Hindlimb muscle (tissue), 1 donor: ENCODE measurements at regions not wholly inside any gene's neighbourhood (a gene's known extent, or its start where the extent isn't known, plus 50 kb on each side); places are given as distances from the start of the nearest gene placed in this dataset.

Source experiments
- DNase-seq: peaks from one replicate; pipeline ENCODE4 v3.0.0-alpha.2; 2013

DNA sequence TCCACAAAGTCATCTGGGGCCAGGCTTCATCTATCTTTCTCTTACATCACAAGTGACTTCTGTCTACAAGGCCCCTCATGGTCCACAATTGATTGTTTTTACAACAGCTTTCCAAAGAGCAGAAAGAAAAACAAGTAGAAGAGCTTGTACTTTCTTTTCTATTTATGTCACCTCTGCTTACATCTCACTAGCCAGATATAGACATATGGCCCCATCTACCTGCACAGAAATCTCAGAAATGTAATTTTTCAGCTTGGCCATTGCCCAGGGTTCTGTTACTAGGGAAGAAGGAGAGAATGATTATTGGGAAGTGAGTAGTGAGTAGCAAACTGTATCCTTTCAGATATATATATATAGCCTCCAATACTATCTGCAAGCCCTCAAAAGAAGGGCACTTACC lies 210.5 kb upstream of the PLEKHG7 start:
- no peak for DNase-seq

DNA sequence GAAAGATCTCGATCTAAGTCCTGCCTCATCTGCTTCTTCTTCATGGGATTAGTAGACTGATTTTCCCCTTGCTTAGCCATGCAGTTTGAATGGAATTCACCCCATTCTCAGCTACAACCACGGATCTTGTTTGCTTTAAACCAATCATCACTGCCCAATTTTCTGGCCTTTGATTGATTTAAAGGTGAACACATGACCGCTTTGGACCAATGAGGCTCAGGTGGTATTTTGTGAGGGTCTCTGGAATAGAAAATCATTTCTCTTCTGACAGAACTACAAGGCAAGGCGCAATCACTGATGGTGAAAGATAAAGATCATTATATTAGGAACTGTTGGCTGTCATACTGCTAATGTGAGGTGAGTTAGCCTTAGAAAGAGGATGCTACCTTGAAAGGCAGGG lies 213.0 kb upstream of the PLEKHG7 start:
- DNase-seq = no peak

DNA sequence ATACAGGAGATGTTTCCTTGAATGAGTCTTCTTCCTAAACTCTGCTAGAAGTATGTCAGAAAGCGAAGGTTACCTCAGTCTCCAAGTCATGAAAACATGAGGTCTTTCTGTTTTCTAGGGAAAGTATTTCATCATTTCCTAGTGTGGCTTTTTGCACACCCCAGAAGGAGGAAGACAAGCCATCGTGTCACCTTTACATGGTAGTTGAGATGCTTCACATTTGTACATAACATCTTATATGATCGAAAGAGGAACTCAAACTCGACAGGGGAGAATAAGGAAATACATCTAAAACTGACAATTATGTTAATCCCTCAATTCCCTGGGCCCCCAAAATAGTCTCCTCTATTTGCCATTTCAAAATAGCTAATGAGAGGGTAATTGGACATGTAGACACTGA lies 214.1 kb upstream of the PLEKHG7 start:
- no peak for DNase-seq

DNA sequence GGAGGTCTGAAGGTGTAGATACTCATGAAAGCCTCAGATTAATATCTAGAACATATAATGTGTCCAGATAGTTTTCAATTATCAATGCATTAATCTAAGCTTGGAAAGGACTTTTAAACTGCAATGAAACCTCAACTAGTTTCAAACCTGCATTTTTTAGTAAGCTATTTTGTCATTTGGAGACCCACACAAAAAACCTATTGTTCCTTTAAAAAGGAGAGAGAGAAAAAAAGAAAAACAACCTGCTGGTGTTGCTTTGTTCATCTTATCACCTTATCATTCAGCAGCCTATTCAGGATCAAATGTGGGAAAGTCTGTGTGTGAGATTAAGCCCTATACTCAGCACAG lies 215.7 kb upstream of the PLEKHG7 start:
- no peak for DNase-seq

DNA sequence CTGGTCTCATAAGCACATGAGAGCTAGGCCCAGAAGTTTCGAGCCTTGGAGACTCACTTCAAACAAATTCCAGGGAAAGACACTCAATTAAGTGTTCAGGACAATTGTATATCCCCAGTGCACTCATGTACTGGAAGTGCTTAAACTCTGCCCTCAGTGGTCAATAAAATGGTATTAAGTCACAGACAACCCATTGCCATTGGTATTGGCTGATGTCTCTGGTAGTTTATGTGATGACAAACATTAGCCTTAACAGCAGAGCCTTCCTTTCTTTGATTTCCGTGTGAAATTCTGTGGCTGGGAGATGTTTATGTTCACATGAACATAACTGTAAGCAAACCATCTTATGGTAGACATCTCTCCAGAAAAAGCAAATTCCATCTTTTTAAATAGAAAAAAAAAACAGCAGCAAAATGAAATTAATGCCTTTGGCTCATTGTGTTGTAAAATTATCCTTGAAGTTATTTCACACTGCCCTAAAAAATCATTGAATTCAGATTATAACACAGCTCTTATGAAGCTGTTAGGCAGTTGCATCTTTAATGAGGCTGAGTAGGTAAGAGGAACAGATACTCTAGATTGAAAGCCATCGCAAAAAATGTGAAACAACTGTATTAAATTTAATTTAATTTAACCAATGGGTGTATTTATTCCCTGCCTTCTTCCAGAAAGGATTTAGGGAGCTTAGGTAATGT lies 216.2 kb upstream of the PLEKHG7 start:
- DNase-seq = no peak

DNA sequence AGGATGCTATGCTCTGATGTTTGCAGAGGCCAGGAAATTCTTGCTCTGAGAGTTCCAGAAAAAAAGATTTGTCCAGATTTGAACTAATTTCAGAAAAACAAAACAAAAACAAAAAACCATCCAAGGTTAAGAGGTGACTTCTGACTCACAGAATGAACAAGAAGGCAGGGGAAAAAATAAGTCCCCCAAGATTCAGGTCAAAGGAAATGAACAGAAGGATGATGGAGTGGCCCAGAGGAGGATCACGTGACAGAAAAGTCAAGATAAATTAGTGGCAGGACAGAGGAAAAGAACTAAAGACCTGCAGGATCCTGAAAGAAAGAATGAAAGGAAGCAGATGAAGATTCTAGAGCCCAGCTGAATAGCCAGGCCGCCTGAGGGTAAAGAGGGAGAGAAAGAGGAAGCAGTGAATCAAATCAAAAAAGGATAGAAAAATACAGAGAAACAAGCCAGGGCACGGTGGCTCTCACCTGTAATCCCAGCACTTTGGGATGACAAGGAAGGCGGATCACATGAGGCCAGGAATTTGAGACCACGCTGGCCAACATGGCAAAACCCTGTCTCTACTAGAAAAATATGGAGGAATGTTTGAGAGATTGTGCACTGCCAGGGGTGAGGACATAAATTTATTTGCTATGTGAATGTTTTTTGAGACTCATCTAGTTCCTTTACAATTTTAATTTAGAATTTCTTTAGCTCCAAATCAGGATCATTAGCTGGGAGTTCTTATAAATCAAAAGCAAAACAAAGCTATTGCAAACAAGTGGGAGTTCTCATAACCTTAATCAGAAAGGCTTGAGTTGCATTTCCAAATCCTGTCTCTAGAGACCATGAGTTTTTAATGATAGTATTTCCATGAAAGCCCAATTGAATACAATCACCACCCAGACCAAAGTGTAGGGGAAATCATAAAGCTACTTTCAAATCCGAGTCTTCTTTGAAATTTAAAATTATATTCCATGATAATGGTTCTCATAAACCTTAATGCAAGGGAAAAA lies 217.1 kb upstream of the PLEKHG7 start:
- no peak for DNase-seq

DNA sequence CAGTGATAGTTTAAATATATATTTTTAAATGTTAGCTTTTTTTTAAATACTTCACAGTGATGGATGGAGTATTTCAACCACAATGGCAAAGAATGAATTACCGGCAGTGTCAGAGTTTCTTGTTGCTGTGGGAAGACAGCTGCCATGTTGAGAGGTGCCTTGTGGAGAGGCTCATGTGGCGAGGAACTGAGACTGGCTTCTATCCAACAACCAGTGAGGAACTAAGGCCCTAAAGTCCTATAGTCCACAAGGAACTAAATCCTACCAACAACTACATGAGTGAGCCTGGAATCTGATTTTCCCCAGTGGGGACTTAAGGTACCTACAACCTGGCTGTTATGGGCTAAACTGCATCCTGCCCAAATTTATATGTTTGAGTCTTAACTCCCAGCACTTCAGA lies 220.2 kb upstream of the PLEKHG7 start:
- DNase-seq = no peak

DNA sequence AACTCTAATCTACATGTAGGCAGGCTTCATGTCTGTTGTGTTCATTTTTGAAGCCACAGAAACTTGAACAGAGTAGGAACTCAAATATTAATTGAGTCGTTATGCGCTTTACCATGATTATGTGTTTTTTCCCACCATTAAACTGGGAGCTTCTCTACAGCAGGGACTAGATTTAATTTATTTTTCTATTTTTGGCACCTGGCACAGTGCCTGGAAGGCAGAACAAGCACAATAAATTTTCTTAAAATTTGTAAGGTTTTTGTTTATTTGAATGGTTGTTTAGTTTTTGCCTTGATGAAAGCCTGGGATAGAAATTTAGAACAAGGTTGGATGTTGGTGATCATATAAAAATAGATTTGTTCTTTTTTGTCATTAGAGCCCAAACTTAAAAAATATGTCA lies 221.7 kb upstream of the PLEKHG7 start:
- no peak for DNase-seq

DNA sequence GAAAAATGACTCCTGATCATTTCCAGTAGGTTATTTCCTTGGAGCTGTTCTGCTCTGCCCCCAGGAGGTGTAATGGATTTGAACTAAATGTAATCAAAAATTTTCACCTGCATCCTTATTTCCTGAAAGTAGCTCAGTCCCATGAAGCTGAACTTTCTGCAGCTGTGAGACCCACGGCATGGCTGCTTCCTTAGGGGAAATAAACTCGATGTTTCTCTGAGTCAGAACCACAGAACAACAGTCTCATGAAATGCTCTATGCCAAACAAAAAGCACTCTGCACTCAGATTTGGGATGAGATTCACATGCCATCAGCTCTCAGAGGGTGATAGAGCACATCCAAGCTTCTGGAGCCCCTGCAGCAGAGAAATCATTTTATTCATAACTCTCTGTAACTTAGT lies 224.1 kb upstream of the PLEKHG7 start:
- no peak for DNase-seq

DNA sequence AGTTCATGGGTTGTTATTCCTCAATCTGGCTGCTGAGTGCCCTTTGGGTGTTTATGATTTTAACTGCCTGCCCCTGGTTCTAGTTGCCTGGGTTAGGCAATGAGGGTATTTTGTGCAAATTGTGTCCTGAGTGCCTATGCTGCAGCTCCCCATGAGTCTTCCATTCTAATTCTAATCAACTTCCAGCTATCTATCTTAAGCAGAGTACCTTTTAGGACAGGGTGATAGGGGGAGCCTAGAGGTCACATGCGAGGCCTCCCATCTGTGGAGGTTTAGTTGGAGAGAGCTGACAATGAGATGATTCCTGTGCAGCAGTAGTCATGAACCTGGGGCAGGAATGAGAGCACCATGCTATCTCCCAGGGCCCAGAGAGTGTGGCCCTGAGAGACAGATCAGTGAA lies 225.9 kb upstream of the PLEKHG7 start:
- no peak for DNase-seq

DNA sequence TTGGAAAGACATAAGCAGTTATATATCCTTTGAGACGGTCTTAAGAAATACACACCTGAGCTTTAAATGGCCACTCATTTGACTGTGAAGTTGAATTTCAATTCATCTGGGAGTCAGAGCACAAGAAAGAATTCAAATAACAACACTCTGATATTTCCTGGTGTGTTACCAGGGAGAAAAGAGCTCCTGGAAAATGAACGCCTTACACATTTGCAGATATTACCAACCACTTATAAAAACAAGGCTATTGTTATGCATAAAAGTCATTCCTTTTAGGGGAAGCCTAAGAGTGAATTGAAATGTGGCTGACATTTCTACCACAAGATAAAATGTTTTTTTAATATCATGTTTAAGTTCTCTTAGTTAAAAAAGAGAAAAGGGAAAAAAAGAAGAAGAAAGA lies 229.2 kb upstream of the PLEKHG7 start:
- DNase-seq = no peak

DNA sequence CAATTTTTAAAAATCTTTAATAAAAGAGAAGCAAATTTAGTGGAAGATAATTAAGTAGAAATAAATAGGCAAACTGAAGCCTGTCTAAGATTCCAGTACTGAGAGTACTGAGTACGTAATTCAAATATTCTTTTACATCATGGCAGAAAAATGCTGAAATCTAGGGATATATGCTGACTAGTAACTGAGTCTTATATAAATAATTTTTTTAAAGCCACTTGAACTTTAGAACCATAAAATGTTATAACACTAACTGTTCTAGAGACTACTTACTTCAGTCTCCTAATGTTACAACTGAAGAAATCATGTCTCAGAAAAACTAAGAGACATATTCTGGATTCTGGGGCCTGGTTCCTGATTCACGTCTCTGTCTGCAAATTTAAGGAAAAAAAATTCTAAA lies 230.6 kb upstream of the PLEKHG7 start:
- no peak for DNase-seq

DNA sequence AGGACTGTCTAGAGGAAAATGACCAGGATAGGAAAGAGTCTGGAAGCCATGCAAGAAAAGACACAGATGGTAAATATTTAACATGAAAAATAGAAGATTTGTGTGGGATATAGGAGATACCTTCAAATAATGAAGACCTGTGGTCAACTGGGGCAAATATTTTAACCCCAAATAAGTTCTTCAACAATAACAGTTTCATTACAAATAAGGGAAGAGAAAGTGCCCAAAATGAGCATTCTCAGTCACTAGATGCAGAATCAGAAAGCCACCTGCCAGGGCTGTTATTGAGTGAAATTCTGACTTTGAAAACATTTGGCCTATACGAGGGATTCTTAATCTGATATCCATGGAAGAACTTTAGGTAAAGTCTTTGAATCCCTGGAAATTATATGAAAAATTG lies 231.2 kb upstream of the PLEKHG7 start:
- DNase-seq = no peak

DNA sequence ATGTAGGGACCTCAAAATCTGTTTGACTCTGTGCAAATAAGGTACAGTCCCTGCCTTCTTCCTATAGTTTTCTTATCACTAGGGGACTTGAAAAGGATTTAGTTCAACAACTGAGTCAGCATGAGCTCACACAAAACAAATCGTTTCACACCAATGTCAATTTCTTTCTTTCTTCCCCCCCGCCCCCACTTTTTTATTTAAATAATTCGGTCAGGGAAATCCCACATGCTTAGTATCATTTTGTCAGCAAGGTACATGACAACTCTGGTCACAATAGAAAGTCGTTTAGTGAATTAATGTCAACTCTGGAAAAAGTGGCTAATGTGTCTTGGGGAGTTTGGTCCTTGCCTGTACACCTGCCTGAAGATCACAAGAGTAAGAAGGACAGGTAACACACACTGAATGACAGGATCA lies 232.2 kb upstream of the PLEKHG7 start:
- DNase-seq = no peak

DNA sequence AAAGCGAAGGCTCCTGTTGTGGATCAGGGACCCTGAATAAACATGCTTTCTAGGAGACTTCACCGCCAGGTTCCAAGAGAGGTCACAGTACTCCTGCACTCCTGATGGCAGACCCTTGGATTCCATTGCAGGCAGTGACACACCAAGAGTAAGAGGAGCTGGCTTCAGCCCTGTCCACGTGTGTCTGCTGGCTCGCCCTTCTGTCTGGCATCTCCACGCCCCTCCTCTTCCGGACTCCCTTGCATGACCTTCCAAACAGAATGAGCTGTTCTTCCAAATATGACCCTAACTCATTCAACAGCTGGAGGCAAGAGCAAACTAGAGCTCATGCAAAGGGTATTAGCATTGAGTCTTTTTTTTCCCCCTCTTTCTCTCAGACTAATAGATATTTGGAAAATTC lies 233.0 kb upstream of the PLEKHG7 start:
- peak; percentile 74 for DNase-seq

DNA sequence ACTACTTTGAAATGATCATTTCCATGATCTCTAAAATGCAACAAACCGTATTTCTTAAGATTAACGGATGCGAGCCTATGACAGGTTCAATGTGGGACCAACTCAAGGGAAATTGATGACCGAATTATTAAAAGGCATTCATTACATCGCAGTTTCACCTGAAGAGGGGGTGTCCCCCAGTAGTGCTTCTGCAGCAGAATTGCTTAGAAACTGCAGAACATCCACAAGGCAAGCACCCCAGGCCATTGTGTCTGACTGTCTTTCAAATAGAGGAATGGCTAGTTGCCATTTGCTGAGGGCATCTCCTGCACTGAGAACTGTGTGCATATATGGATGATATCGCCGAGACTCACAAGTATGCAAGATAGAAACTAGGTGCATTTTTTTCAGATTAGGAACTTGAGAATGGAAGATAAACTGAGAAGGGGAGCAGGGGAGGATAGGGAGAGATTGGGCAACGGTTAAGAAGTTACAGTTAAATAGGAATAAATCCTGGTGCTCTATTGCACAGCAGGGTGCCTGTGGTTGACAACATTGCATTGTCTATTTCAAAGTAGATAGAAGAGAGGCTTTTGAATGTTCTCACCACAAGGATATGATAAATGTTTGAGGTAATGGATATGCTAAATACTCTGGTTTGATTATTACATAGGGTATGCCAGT lies 234.3 kb upstream of the PLEKHG7 start:
- no peak for DNase-seq

DNA sequence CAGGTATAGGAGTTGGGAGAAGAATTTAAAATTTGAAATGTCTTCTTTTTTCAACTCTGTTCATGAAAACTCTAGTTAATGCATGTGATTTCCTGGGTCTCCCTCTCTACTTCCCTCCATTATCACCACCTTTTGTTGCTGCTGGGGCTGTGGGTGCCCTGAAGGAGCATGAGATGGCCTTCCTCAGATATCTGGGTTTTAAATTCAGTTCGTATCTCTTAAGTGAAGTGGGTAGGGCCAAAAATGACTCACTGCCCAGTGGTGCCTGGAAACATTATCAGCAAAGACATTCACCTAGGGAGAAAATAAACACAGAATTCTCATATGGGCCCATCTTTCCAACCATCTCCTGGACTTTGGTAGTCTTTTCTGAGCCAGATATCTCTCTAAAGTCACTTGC lies 234.9 kb upstream of the PLEKHG7 start:
- no peak for DNase-seq

DNA sequence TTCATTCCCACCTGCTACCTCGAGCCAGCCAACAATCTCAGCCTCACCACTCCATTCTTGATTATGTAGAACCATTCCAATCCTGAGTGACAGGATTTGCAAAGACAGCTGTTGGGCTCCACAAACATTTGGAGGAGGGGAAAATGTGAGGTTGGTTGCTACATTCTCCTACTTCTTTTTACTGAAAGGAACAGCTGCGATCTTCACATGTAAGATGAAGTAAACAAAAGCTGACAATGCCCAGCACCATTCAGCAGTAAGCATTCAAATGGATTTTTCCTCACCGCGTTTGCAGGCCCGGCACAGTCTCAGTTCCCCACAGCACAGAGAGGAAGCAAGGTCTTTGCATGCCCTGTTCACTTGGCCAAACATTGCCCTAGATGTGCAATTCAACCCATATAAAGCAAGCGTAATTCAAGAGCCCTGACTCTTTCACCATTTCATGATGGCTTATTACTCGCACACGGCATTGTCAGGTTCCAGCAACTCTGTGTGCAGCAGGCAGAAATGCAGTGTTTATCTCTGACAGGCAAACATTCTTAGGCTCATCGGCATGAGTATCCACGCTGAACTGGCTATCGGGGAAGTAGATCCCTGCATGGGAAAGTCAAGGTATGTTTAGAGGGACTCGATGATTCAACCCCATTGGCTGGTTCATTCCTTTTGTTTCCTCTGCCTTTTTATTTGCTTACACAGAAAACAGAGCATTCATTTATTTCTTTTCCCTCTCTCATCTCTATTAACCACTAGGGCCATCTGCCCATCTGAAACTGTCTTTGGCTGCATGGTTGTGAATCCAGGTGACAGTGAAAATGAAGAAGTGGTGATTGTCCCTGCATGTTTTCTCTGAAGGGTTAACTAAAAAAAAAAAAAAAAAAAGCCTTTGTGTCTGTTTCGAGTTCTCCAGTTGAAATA lies 236.1 kb upstream of the PLEKHG7 start:
- DNase-seq = peak; percentile 63

DNA sequence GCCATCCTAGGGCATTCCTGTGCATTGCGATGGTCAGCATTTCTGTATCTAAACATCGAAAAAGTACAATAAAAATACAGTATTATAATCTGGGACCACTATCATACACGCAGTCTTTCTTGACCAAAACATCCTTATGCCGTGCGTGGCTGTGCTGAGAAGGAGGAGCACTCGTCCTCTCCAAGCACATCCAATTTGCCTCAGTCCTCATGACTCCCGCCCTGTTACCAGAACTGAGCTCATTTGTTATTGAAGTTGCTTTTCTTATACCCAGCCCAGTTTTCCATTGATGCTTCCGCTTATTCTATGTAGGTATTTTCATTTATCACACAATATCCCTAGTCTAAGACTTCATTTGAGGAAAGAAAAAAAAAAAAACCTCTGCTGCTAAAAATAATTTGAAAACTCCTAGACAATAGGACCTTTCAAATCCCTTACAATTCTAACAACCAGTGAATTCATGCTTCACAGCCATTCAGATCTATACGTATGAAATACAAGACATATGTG lies 236.9 kb upstream of the PLEKHG7 start:
- DNase-seq = no peak

DNA sequence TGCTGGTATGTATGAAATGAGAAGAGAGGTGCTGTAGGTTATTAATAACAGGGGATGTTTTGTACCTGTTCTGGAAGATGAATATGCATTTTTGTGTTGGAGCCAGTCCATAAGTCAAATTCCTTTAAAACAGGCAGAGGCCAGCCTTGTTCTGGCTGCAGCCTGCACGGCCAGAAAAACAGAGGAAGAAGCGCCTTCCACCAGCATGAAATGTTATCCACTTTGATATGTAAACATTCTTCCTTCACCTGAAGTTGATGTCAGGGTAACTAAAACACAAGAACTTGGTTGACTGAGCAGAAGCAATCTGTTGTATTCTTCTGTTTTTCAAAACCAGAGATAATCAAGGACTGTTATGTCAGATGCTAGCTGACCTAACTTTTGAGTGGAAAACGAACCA lies 237.9 kb upstream of the PLEKHG7 start:
- DNase-seq = no peak

DNA sequence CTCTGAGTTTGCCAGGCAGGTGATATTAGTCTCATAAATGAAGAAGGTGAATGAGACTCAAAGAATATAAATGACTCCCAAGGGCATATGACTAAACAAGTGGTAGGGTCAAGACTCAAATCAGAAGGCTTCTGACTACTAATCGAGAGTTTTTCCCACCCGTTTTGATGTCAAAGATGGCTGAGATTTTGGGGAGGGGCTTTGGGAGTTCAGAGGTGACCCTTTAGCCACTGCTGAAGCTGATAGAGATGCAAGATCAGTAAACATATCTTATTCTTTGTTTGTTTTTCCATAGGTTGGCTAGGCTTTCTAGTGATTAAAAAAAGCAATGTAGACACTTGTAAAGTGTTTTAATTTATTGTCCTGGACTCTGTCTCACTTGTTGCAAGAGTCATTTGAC lies 239.6 kb upstream of the PLEKHG7 start:
- no peak for DNase-seq

DNA sequence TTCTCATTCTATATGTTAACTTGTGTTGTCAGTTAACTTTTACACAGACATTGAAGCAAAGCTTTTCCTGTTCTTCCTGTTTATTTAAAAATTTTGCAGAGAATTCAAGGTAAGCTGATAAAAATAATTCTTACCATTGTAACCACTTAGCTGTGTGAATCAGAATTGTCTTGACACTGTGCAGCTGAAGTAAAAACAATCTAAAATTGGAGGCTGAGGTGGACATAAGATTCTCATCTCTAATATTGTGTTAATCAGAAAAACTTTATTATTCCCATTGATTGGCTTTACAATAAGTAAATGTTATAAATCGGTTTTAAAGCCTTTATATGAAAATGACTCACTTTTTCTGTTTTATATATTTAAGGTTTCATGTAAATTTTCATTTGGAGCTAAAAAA lies 240.3 kb upstream of the PLEKHG7 start:
- no peak for DNase-seq
